ENCODE measurements at regions not wholly inside any gene's neighbourhood (a gene's known extent, or its start where the extent isn't known, plus 50 kb on each side); places are given as distances from the start of the nearest gene placed in this dataset.

GRCh38 chr5:114179134-114179533 is 182.7 kb upstream of the KCNN2 start:
- DNase-seq, result no peak

GRCh38 chr5:114184006-114184405 is 177.9 kb upstream of the KCNN2 start:
- DNase-seq, result no peak

GRCh38 chr5:114185274-114185673 is 176.6 kb upstream of the KCNN2 start:
- no peak for DNase-seq

- no peak for DNase-seq
These were observed 170.4 kb upstream of the KCNN2 start for GRCh38 chr5:114191441-114191840.

- no peak for DNase-seq
These were observed 169.8 kb upstream of the KCNN2 start for GRCh38 chr5:114192108-114192507.

GRCh38 chr5:114201332-114201731 is 160.5 kb upstream of the KCNN2 start:
- no peak for DNase-seq

GRCh38 chr5:114204923-114205322 is 156.9 kb upstream of the KCNN2 start:
- no peak for DNase-seq

GRCh38 chr5:114206640-114207039 is 155.2 kb upstream of the KCNN2 start:
- no peak for DNase-seq

- DNase-seq, result no peak
These were observed 154.3 kb upstream of the KCNN2 start for GRCh38 chr5:114207615-114208014.

GRCh38 chr5:114208120-114208519 is 153.8 kb upstream of the KCNN2 start:
- no peak for DNase-seq

GRCh38 chr5:114208588-114208987 is 153.3 kb upstream of the KCNN2 start:
- DNase-seq, result no peak

GRCh38 chr5:114210662-114211061 is 151.2 kb upstream of the KCNN2 start:
- DNase-seq, result no peak

- no peak for DNase-seq
These were observed 140.1 kb upstream of the KCNN2 start for GRCh38 chr5:114221807-114222206.

- DNase-seq, result no peak
These were observed 138.0 kb upstream of the KCNN2 start for GRCh38 chr5:114223866-114224265.

- no peak for DNase-seq
These were observed 124.1 kb upstream of the KCNN2 start for GRCh38 chr5:114237766-114238165.

GRCh38 chr5:114238771-114239313 is 123.0 kb upstream of the KCNN2 start:
- no peak for DNase-seq

- DNase-seq, result no peak
These were observed 118.4 kb upstream of the KCNN2 start for GRCh38 chr5:114243281-114243971.

- DNase-seq, result no peak
These were observed 117.9 kb upstream of the KCNN2 start for GRCh38 chr5:114243972-114244317.

GRCh38 chr5:114249823-114250222 is 112.0 kb upstream of the KCNN2 start:
- no peak for DNase-seq

GRCh38 chr5:114250536-114250935 is 111.3 kb upstream of the KCNN2 start:
- DNase-seq, result no peak

GRCh38 chr5:114252226-114252625 is 109.6 kb upstream of the KCNN2 start:
- DNase-seq, result no peak

- DNase-seq, result no peak
These were observed 106.6 kb upstream of the KCNN2 start for GRCh38 chr5:114255260-114255659.

- no peak for DNase-seq
These were observed 99.9 kb upstream of the KCNN2 start for GRCh38 chr5:114261989-114262388.

GRCh38 chr5:114265432-114266060 is 96.3 kb upstream of the KCNN2 start:
- DNase-seq, result no peak

- no peak for DNase-seq
These were observed 95.5 kb upstream of the KCNN2 start for GRCh38 chr5:114266374-114266773.
